GM12878 (cell line): ENCODE measurements at regions not wholly inside any gene's neighbourhood (a gene's known extent, or its start where the extent isn't known, plus 50 kb on each side); places are given as distances from the start of the nearest gene placed in this dataset.

Source experiments
- ATF2 ChIP-seq: IDR thresholded peaks from 2 replicates; pipeline ENCODE4 v1.6.1; 2012; ENCODE audit warnings: low read length, inconsistent platforms
- CUX1 ChIP-seq: IDR thresholded peaks from 2 replicates; pipeline ENCODE4 v1.6.1; 2012; ENCODE audit warnings: improper control_type of control experiment, low read depth, low read length; ENCODE audit not compliant: insufficient replicate concordance
- GATAD2B ChIP-seq: fragments of 450-650 bp; conservative IDR thresholded peaks from 2 replicates; pipeline ENCODE4 v1.6.1; 2017; ENCODE audit warnings: low read depth, mild to moderate bottlenecking, moderate library complexity
- RELB ChIP-seq: fragments of 450-650 bp; IDR thresholded peaks from 2 replicates; pipeline ENCODE4 v1.6.1; 2017; ENCODE audit warnings: low read depth, mild to moderate bottlenecking, moderate library complexity
- ZNF207 ChIP-seq: fragments of 450-650 bp; IDR thresholded peaks from 2 replicates; pipeline ENCODE4 v1.6.1; 2014; ENCODE audit warnings: antibody characterized with exemption, mild to moderate bottlenecking, borderline replicate concordance

- TF ChIP-seq RELB (no peak), CUX1 (no peak), GATAD2B (no peak), ZNF207 (no peak), ATF2 (no peak)
Observed at GRCh38 chr3:107206945-107207344, 170.3 kb upstream of the CCDC54 start (continued).
